NCI-H2196 (cell line): ENCODE measurements at regions not wholly inside any gene's neighbourhood (a gene's known extent, or its start where the extent isn't known, plus 50 kb on each side); places are given as distances from the start of the nearest gene placed in this dataset.

Experiments
- DNase-seq: peaks from one replicate; lab custom pipeline; 2025; ENCODE audit not compliant: unreplicated experiment; lab: John Stamatoyannopoulos, UW

GRCh38 chr3:23644099-23644498, 161.7 kb upstream of the UBE2E1 start:
- DNase-seq, result no peak

GRCh38 chr3:23644676-23645075, 161.1 kb upstream of the UBE2E1 start:
- DNase-seq, result no peak

- no peak for DNase-seq
Observed at GRCh38 chr3:23645533-23646183, 160.1 kb upstream of the UBE2E1 start.

- no peak for DNase-seq
Observed at GRCh38 chr3:23646184-23646920, 159.4 kb upstream of the UBE2E1 start.

- no peak for DNase-seq
Observed at GRCh38 chr3:23647706-23648258, 158.0 kb upstream of the UBE2E1 start.

- DNase-seq, result no peak
Observed at GRCh38 chr3:23648326-23648995, 157.3 kb upstream of the UBE2E1 start.

GRCh38 chr3:23648996-23649395, 156.8 kb upstream of the UBE2E1 start:
- no peak for DNase-seq

GRCh38 chr3:23649448-23649847, 156.3 kb upstream of the UBE2E1 start:
- no peak for DNase-seq

- no peak for DNase-seq
Observed at GRCh38 chr3:23650371-23651140, 155.2 kb upstream of the UBE2E1 start.

GRCh38 chr3:23653647-23654525, 151.9 kb upstream of the UBE2E1 start:
- no peak for DNase-seq

- DNase-seq, result no peak
Observed at GRCh38 chr3:23654571-23654970, 151.2 kb upstream of the UBE2E1 start.

- no peak for DNase-seq
Observed at GRCh38 chr3:23655749-23656148, 150.0 kb upstream of the UBE2E1 start.

GRCh38 chr3:23656199-23656598, 149.6 kb upstream of the UBE2E1 start:
- DNase-seq, result no peak

GRCh38 chr3:23656821-23657220, 148.9 kb upstream of the UBE2E1 start:
- no peak for DNase-seq

GRCh38 chr3:23657647-23658046, 148.1 kb upstream of the UBE2E1 start:
- DNase-seq, result no peak

GRCh38 chr3:23659274-23659673, 146.5 kb upstream of the UBE2E1 start:
- DNase-seq, result no peak

GRCh38 chr3:23659840-23660430, 145.8 kb upstream of the UBE2E1 start:
- DNase-seq, result no peak

GRCh38 chr3:23662079-23662617, 143.6 kb upstream of the UBE2E1 start:
- DNase-seq, result no peak

- DNase-seq, result no peak
Observed at GRCh38 chr3:23663246-23663645, 142.5 kb upstream of the UBE2E1 start.
